Osteocyte (in vitro differentiated cells): ENCODE measurements at regions not wholly inside any gene's neighbourhood (a gene's known extent, or its start where the extent isn't known, plus 50 kb on each side); places are given as distances from the start of the nearest gene placed in this dataset.

Experiments
- DNase-seq: peaks from one replicate; pipeline ENCODE4 v3.0.0; 2021; ENCODE audit warnings: mixed read lengths; ENCODE audit not compliant: unreplicated experiment; ENCODE audit errors: extremely low spot score
- H3K27ac Mint-ChIP-seq: one replicate; pipeline ENCODE4 v1.8.0; 2021; ENCODE audit warnings: mild to moderate bottlenecking, mixed read lengths; ENCODE audit not compliant: unreplicated experiment
- H3K27me3 Mint-ChIP-seq: one replicate; pipeline ENCODE4 v1.8.0; 2021; ENCODE audit warnings: mixed read lengths; ENCODE audit not compliant: unreplicated experiment
- H3K36me3 Mint-ChIP-seq: one replicate; pipeline ENCODE4 v1.8.0; 2021; ENCODE audit warnings: mixed read lengths; ENCODE audit not compliant: unreplicated experiment
- H3K4me1 Mint-ChIP-seq: one replicate; pipeline ENCODE4 v1.8.0; 2021; ENCODE audit warnings: mixed read lengths; ENCODE audit not compliant: unreplicated experiment
- H3K4me3 Mint-ChIP-seq: one replicate; pipeline ENCODE4 v1.8.0; 2021; ENCODE audit warnings: mild to moderate bottlenecking, moderate library complexity, mixed read lengths; ENCODE audit not compliant: unreplicated experiment
- H3K9me3 Mint-ChIP-seq: one replicate; pipeline ENCODE4 v1.8.0; 2021; ENCODE audit warnings: mixed read lengths; ENCODE audit not compliant: unreplicated experiment
- CTCF ChIP-seq: fragments of 200-600 bp; sonication (generic); IDR thresholded peaks from 2 replicates; pipeline ENCODE4 v1.5.0; 2021; ENCODE audit warnings: antibody characterized with exemption, mild to moderate bottlenecking, moderate library complexity

- H3K27ac Mint-ChIP-seq, result no peak overlapping the region
- no peak for DNase-seq
- no peaks in the 10 kb centered on the region for H3K9me3 Mint-ChIP-seq
- H3K4me1 Mint-ChIP-seq, result peaks cover 8% of the 10 kb centered on the region
- no peak for TF ChIP-seq CTCF
- no peak overlapping the region for H3K4me3 Mint-ChIP-seq
- no peaks in the 10 kb centered on the region for H3K36me3 Mint-ChIP-seq
- H3K27me3 Mint-ChIP-seq, result peaks cover 16% of the 10 kb centered on the region
Observed at GRCh38 chr4:42277291-42277690, 120.0 kb upstream of the SHISA3 start.

GRCh38 chr4:42278709-42279324, 118.5 kb upstream of the SHISA3 start:
- Mint-ChIP-seq H3K27me3 (peaks cover 16% of the 10 kb centered on the region), H3K4me3 (no peak overlapping the region), H3K9me3 (no peaks in the 10 kb centered on the region), H3K4me1 (peaks cover 11% of the 10 kb centered on the region), H3K27ac (no peak overlapping the region), H3K36me3 (no peaks in the 10 kb centered on the region)
- DNase-seq, result no peak
- no peak for TF ChIP-seq CTCF

GRCh38 chr4:42280327-42281095, 116.8 kb upstream of the SHISA3 start:
- peak; percentile 61 for TF ChIP-seq CTCF
- Mint-ChIP-seq H3K27me3 (peaks cover 12% of the 10 kb centered on the region), H3K9me3 (no peaks in the 10 kb centered on the region), H3K4me1 (peaks cover 11% of the 10 kb centered on the region), H3K4me3 (no peak overlapping the region), H3K27ac (no peak overlapping the region), H3K36me3 (no peaks in the 10 kb centered on the region)
- no peak for DNase-seq

GRCh38 chr4:42281324-42282020, 115.8 kb upstream of the SHISA3 start:
- Mint-ChIP-seq H3K4me3 (no peak overlapping the region), H3K27ac (no peak overlapping the region), H3K4me1 (peaks cover 11% of the 10 kb centered on the region), H3K9me3 (no peaks in the 10 kb centered on the region), H3K36me3 (no peaks in the 10 kb centered on the region), H3K27me3 (peaks cover 12% of the 10 kb centered on the region)
- no peak for TF ChIP-seq CTCF
- no peak for DNase-seq
